NCI-H345 (cell line): ENCODE measurements at regions not wholly inside any gene's neighbourhood (a gene's known extent, or its start where the extent isn't known, plus 50 kb on each side); places are given as distances from the start of the nearest gene placed in this dataset.
"Not testable (repeated sequence)": the region's sequence is repeated elsewhere in the genome, so short reads cannot be mapped to it uniquely, and the experiment has no call there.

Source experiments
- DNase-seq: peaks from one replicate; lab custom pipeline; 2025; lab: John Stamatoyannopoulos, UW

DNA sequence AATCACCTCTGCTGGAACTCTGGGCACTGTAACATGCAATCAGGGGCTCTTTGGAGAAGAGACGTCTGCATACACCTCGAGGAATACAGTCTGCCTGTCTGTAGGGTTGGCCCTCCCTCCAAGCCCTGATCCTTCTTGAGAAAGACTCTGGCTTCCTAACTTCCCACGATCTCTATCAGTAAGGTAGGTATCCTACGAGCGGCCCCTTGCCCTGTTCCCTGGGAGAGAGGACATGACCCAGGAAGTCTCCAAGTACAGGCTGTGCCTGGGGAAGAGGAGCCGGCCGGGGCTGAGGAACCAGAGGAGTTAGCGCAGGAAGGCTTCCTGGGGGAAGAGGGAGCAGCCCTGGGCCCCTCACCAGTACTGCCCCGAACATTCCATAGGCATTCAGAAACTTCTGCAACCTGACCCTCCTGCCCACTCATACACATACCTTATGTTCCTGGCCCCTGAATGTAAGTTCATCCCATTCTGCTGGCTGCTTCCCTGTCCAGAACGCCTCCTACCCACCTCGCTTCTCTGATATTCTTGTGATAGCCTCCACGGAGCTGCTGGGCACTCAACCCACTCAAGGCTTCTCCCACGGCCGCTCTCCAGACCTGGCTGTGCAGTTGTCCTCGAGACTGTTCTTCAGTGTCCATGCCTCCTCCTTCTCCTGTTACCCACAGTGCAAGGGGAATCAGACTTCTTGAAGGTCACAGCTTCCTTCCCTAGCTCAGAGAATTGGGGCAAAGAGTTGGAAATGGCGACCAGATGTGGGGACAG lies 116.1 kb downstream of the CYP26B1 start:
- DNase-seq, result no peak

DNA sequence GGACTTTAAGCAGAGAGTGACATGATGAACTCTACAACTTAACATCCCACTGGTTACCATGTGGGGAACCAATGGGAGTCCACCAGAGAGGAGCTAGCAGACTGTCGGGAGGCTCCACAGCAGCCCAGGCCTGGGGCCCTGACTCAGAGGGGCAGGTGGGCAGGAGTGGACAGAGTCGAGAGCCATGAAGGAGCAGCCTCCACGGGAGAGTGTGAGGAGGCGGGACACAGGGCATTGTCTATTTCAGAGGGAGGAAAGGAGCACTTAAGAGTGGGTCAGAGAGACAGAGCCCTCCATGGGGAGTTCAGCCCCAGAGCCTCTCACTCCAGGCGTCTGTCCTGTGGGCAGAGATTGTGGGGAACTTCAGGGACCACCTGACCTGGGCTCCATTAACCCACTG lies 118.7 kb downstream of the CYP26B1 start:
- DNase-seq, result no peak

DNA sequence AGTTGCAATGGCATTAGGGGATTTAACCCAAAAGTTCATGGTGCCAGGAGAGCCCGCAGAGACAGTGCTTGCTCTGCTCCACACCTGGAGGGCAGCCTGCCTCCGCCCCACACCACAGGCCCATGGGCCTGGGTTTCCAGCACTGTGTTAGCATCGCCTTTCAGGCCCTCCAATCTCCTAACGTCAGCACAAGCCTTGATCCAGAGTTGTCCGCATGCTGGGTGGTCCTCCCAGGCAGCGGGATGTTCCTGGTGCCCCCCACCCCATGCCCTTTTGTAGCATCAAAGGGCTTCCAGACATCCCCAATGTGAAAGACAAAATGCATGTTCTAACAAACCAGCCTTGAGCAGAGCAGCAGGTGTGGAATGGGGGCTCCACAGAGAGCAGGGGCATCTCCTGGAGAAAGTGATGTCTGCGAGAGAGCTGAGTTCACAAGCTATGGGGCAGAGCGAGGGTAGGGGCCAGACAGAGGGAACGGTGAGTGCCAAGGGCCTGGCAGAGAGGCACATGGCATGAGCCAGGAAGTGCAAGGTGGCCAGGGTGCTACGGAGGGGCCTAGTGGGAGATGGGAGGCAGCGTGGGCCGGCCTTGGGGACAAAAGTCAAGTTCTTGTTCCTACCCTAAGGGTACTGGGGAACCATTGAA lies 119.2 kb downstream of the CYP26B1 start:
- DNase-seq, result no peak

DNA sequence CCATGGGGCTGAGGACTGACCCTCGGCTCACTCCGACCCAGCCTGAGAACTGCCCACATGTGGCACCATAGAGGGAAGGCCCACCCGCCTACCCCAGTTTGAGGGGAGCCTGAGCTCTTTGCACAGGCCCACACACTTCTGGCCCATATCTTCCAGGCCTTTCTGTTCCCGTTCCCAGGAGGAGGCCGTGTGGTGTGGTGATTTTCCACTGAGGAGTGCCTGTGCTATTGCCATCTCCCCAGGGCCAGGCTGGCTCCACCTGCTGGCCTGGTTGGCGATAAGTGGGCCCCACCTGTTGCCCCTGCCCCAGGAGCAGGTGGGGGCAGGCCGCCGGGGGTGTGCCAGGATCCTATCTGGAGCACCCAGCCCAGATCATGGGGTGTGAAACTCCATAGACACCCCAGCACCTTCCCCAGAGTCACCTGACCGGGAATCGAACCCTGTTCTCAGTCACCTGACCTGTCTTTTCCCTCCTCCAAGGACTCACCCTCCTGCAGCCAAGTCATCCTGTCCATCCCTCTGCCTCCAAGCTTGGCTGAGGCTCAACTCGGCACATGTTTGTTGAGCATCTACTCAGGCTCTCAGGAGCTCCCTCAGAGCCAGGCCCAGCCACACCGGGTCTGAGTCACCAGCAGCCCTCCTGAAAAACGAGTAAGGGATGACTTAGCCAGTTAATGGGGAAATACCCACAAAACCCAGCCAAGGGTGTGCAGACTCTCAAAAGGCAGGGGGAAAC lies 120.1 kb downstream of the CYP26B1 start:
- DNase-seq, result no peak

DNA sequence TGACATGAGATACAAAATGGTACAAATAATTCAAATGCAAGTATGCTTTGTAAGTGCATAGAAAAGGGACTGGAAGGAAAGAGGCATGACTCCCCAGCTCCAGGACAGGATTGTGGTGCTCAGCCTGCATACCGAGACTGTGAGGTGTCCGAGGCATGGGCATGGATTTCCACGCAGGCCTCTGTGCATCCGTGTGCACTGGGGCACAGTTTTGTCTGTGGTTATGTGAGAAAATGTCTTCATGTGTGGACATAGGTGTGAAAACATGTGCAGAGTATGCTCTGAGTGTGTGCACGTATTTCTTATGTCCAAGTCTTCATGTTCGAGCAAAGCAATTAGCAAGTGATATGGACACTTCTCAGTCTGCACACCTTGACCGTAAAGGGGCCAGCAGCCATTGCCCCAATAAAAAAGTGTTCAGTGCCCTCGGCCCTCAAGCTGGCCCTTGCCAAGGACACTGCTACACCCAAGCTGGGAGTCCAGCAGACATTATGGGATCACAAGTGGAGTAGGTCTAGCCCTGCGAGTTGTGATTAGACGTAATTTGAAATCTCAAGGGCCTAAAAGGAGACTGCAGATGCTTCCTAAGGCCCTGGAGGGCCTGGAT lies 120.7 kb downstream of the CYP26B1 start:
- DNase-seq, result no peak

DNA sequence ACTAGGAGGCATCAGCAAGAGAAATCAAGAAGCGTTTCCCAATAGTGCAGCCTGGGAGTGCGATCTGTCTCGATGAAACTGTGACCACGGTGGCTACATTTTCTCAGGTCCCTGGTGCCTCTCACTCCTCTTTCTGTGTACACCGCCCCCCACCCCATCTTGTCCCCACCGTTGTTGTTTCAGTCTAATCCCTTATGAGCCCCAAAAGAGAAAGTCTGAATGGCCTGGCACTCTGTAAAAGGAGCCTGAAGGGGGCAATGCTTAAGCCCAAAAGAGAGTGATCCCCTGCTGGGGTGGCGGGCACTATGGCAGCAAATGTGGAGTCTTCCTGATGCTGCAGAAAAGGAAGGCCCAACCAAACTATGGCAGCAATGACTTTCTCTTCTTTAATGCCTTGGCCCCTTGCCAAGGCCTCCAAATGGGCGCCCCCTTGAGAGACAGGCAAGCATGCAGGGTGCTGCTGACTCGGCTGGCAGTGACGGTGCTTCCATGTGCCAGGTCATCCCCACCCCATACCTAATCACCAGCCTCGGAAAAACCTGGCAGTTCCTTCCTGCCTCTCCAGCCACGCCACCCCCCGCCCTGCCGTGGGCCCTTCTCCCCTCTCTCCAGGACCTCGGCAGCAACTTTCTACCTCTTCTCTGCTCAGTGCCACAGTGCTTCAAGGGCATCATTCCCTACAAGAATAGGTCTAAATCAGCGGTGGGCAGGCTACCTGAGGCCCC lies 123.0 kb downstream of the CYP26B1 start:
- DNase-seq, result peak; percentile 6

DNA sequence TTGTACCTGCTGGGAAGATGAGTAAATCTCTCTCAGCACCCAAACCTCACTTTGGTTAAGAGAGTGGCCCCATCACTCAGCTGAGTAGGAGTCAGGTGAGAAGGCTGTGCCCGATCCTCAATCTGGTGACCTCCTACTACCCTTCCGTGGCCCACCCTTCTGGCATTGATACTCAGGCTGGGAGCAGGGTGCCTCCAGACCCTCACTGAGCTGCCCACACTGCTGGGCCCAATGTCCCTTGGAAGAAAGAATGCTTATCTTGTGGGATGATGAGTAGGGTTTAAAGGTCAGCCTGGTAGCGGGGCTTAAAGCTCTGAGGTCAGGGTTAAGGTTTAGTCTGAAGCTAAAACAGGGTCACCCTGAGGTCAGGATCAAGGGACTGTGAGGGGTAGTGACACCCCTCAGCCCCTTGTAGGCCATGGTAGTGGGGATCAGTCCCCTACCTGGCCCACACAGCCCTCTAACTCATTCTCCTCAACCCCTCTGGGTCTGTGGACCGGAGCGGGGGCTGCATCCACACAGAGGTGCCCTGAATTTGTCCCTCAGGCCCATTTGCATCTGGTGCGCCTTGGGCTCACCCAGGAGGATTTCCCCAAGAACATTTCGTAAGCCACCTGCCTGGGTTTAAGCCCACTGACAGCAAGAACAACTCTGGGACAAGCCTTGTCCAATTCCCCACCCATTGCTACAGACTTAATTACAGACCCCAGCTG lies 123.8 kb downstream of the CYP26B1 start:
- DNase-seq, result no peak

DNA sequence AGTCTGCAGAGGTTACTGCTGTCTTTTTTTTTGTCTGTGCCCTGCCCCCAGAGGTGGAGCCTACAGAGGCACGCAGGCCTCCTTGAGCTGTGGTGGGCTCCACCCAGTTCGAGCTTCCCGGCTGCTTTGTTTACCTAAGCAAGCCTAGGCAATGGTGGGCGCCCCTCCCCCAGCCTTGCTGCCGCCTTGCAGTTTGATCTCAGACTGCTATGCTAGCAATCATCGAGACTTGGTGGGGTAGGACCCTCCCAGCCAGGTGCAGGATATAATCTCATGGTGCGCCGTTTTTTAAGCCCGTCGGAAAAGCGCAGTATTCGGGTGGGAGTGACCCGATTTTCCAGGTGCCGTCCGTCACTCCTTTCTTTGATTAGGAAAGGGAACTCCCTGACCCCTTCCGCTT lies 126.3 kb downstream of the CYP26B1 start:
- DNase-seq, result not testable (repeated sequence)

DNA sequence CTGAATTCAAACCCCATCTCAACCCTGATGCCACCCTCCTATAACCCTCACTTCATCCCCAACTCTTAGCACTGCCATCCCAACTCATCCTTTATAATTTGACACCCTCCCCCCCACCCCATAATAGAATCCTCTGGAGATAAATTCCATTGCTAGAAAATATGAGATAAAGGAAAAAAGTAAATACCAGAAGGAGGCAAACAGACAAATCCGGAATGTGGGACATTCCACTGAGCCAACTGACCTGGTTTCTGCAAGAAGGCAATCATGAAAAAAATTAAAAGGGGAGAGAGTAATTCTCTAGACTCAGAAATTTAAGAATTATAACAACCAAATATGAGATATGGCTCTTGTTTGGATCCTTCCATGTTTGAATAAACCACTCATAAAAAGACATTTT lies 132.4 kb downstream of the CYP26B1 start:
- DNase-seq, result no peak

DNA sequence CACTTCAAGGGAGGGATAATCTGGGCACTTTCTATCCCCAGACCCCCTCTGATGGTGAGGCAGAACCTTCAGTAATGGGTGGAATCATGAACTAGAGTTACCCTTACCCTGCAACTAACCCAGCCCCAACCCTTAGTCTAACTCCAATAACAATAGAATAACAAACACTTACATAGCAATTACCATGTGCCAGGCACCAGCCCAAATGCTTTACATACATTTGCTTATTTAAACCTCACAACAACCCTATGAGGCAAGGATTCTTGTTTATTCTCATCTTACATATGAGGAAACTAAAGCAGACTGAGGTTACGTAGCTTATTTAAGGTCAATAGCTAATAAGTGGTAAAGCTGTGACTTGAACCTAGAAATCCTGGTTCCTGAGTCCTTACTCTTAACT lies 132.8 kb downstream of the CYP26B1 start:
- no peak for DNase-seq

DNA sequence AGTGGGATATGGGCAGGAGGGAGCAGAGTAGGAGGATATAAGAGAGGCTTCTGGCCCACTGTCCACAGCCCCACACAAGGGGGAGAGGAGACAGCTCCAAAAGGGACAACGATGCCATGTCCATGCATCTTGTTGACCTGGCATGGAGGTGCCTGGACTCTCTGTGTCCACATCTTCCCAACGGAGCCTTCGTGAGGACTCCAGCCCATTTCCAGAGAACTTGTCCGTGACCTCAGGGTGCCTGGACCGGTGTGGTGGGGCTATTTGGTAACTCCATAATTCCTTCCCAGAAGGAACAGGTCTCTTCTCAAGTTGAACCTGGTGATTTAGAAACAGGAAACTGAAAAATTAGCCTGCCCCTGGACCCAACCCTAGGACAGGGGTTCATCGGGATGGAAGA lies 133.9 kb downstream of the CYP26B1 start:
- no peak for DNase-seq

DNA sequence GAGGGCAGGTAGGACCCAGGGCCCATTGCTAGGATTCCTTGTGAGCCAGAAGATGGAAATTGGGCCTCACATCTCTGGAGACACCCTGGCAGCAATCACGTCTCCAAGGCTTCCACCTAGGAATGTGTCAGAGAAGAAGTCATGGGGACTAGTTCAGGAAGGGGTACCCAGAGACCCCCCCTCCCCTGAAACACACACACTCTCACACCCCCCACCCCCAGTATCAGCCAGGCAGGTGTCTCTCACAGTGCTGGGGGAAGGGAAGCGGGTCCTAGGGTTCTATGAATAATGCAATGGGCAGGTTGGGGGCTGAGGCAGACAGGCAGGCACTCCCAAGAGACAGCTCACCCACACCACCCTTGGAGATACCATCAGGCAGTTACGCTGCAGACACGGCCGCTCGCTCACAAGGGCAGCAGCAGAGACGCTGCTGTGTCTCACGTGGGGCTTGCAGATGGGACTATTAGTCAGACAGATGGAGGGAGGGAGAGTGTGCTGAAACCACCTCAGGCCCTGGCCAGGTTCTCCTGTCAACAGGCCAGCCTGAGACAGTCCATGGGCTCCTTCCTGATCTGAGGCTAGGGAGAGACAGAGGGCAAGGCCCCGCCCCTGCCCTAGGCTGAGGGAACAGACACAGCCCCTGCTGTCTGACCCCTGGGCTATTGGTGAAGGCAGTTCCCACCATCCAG lies 134.6 kb downstream of the CYP26B1 start:
- no peak for DNase-seq

DNA sequence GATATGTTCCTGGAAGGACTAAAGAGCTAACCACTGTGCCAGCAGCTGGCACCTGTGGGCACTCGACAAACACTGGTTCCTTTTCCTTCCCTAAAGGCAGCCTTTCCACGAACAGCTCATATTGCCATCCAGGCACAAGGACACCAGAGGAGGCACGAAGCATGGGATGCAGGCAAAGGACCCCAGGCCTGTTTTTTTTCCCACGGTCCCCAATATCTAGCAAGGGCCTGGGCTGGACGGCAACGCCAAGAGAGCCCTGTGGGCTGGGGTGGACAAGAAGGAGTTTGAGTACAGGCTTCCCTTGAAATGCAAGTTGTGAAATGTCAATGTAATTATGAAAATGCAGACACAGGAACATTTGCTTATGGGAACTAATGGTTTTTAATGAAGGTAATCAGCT lies 135.9 kb downstream of the CYP26B1 start:
- DNase-seq, result no peak

DNA sequence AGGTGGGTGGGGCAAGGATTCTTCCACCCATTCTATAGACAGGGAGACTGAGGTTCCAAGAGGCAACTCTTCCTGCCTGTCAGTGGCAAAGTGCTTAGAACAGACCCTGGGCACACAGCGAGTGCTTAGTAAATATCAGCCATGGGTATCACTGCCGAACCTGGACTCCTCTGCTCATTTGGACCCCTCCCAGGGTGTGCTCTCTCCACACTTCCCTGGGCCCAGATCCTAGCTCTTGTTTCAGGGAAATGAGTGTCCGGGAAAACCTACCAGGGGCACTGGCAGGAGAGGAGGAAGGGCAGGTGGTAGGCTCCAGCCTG lies 136.3 kb downstream of the CYP26B1 start:
- no peak for DNase-seq

DNA sequence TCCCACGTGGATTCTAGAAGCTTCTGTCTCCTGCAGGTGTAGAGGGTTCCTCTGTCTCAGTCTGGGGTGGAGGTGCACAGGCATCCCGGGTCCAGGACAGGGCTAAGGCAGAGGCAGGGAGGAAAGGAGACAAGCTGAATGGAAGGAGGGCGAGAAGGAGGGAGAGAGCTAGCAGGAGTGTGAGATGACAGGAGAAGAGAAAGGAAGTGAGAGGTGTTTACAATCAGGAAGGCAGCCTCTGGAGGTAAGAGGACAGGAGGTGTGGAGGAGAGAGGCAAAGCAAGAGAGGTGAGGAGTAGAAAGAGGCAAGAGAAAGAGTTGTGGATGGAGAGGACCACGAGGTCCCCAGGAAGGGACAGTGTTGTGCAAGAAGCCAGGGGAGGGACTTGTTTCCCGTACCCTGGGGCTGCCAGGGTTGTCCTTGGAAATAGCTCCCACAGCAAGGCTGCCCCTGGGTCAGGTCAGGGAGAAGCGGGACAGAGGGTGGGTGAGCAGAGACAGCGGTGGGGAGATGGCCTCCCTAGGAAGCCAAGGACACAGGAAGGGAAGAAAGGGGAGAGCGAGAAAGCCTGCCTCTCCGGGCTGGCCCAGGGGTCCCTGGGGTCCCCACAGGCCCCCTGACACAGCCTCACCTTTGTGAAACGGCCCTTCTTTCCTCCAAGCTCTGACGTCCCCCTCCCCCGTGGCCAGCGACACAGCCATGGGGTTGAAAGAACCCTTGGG lies 136.9 kb downstream of the CYP26B1 start:
- DNase-seq, result no peak

DNA sequence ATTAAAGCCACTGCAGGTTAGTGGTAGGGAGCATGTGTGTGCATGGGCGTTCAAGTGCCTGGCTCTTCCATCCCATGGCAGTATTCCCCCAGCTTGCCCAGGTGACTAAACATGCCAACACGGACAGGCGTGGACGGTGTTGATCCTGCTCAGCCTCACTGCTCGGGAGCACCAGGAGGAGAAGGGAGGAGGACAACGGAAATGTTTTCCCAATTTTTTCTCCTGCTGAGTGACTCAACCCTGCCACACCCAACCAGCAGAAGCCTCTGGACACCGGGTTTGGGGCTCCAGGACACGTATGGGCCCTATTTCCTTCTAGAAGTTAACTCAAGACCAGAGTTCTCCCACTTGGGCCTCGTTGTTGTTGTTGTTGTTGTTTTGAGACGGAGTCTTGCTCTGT lies 139.1 kb downstream of the CYP26B1 start:
- no peak for DNase-seq

DNA sequence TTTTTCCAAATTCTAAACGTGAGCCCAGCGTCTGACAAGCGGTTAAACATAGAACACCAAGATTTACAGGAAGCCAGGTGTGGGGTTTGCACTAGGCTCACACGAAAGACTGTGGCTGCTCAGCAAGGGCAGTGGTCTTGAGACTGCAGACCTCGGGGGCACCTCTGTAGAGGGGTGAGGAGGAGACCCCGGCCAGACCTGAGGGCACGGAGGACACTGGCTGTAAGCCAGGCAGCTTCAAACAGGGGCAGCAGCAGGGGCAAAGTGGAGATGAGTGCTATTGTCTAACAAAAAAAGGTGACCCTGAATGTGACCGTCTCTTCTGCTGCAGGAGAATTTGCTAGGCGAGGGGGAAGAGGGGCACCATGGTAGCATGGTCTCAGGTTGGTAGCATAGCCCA lies 140.3 kb downstream of the CYP26B1 start:
- DNase-seq, result no peak

DNA sequence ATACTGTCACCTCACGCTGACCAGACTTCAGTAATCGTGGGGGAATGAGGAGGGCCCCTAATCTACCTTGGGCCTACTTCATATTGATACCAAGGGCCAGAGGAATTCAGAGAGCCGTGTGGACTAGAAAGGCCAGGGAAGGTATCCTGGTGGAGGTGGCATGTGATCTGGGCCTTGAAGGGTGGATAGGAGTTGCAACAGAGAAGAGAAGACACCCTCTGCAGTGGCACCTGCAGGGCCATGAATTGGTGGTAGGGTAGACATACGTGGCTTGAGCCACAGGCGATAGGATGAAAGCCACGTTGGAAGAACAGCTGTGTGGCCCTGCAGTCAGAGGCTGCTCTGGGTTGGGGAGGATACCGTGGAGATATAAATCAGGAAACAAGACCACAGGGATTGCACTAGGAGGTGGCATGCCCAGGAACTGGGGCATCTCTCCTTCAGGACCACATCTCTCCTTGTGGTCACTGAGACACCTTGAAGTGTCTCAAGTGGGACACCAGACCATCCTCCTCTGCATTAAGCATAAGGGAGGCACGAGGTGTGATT lies 141.4 kb downstream of the CYP26B1 start:
- no peak for DNase-seq

DNA sequence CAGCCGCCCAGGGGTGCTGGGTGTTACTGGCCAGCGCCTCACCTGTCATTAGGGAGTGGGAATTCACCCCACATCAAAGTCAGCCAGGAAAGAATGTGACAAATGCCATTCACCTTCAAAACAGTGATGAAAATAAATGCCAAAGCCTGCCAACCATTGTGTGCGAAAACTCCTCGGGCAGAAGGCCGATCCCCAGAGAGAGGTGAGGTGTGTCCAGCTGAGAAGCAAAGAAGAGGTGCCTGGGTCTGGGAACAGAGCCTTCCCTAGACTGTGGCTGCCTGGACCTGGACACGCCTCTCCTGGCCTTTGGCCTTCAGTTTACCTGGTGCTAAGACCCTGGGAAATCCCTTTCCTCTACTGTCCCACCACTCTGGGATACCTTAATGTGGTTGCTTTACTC lies 142.7 kb downstream of the CYP26B1 start:
- DNase-seq, result no peak
